Hematopoietic multipotent progenitor cell (in vitro differentiated cells): ENCODE measurements at regions not wholly inside any gene's neighbourhood (a gene's known extent, or its start where the extent isn't known, plus 50 kb on each side); places are given as distances from the start of the nearest gene placed in this dataset.

Experiments
- DNase-seq, 3 donors: peaks; one replicate each; pipeline ENCODE4 v3.0.0-alpha.2; 2011 to 2015; ENCODE audit warnings: low read depth in 2 of 3, low spot score in 2 of 3

- no peak for DNase-seq
Observed at GRCh38 chr10:121167534-121168243, 316.5 kb downstream of the WDR11 start.

- DNase-seq = no peak
Observed at GRCh38 chr10:121168545-121169216, 317.5 kb downstream of the WDR11 start.

GRCh38 chr10:121169406-121169805 is 318.2 kb downstream of the WDR11 start:
- DNase-seq = no peak

GRCh38 chr10:121171825-121172787 is 320.9 kb downstream of the WDR11 start:
- no peak for DNase-seq

- no peak for DNase-seq
Observed at GRCh38 chr10:121179006-121179405, 327.8 kb downstream of the WDR11 start.

- DNase-seq = no peak
Observed at GRCh38 chr10:121182219-121182618, 331.1 kb downstream of the WDR11 start.

- no peak for DNase-seq
Observed at GRCh38 chr10:121183236-121183635, 332.1 kb downstream of the WDR11 start.

GRCh38 chr10:121183707-121184106 is 332.5 kb downstream of the WDR11 start:
- DNase-seq = no peak

- no peak for DNase-seq
Observed at GRCh38 chr10:121185816-121186455, 334.8 kb downstream of the WDR11 start.

GRCh38 chr10:121187391-121187790 is 336.2 kb downstream of the WDR11 start:
- no peak for DNase-seq

GRCh38 chr10:121188005-121188404 is 336.8 kb downstream of the WDR11 start:
- no peak for DNase-seq

- no peak for DNase-seq
Observed at GRCh38 chr10:121189066-121189465, 337.9 kb downstream of the WDR11 start.

GRCh38 chr10:121194696-121195523 is 343.7 kb downstream of the WDR11 start:
- no peak for DNase-seq

- no peak for DNase-seq
Observed at GRCh38 chr10:121195524-121195910, 344.4 kb downstream of the WDR11 start.

GRCh38 chr10:121199081-121199480 is 347.9 kb downstream of the WDR11 start:
- no peak for DNase-seq

- no peak for DNase-seq
Observed at GRCh38 chr10:121205625-121206024, 354.5 kb downstream of the WDR11 start.

GRCh38 chr10:121211446-121211845 is 360.3 kb downstream of the WDR11 start:
- DNase-seq = no peak

GRCh38 chr10:121213437-121213836 is 362.3 kb downstream of the WDR11 start:
- no peak for DNase-seq

GRCh38 chr10:121216295-121216694 is 365.1 kb downstream of the WDR11 start:
- DNase-seq = no peak

GRCh38 chr10:121216721-121217181 is 365.6 kb downstream of the WDR11 start:
- DNase-seq = no peak
